Psoas muscle (tissue), 7 donors: ENCODE measurements at regions not wholly inside any gene's neighbourhood (a gene's known extent, or its start where the extent isn't known, plus 50 kb on each side); places are given as distances from the start of the nearest gene placed in this dataset.

ENCODE experiments used
- ATAC-seq, 4 donors: fragments of 200-7000 bp; cut with Tn5 transposase; one replicate each; pipeline ENCODE4 v1.9.1; 2020; ENCODE audit warnings: moderate library complexity in 3 of 4, mild to moderate bottlenecking in 2 of 4
- DNase-seq, 2 donors: peaks; one replicate each; pipeline ENCODE4 v3.0.0-alpha.2; 2020
- H3K27ac ChIP-seq: fragments of 200-600 bp; one replicate; pipeline ENCODE4 v1.8.0; 2022
- H3K27me3 ChIP-seq, 3 donors: fragments of 200-600 bp in 1 of 3; one replicate each; pipeline versions ENCODE4 v1.6.1 to v1.8.0; 2013 to 2022; ENCODE audit warnings: low read length in 2 of 3, mild to moderate bottlenecking in 2 of 3, moderate library complexity in 1 of 3; ENCODE audit not compliant: insufficient read depth in 3 of 3
- H3K36me3 ChIP-seq, 2 donors: fragments of 200-600 bp in 1 of 2; one replicate each; pipeline versions ENCODE4 v1.6.1 to v1.8.0; 2013 to 2022; ENCODE audit warnings: low read depth in 1 of 2, mild to moderate bottlenecking in 1 of 2, moderate library complexity in 1 of 2; ENCODE audit not compliant: insufficient read depth in 1 of 2
- H3K4me1 ChIP-seq: fragments of 200-600 bp; one replicate; pipeline ENCODE4 v1.8.0; 2022
- H3K4me3 ChIP-seq: fragments of 200-600 bp; one replicate; pipeline ENCODE4 v1.8.0; 2022; ENCODE audit warnings: mild to moderate bottlenecking
- H3K9me3 ChIP-seq: fragments of 200-600 bp; one replicate; pipeline ENCODE4 v1.8.0; 2022
- CTCF ChIP-seq: fragments of 200-600 bp; IDR thresholded peaks from one replicate; pipeline ENCODE4 v1.8.0; 2022; ENCODE audit warnings: antibody characterized with exemption
- WGBS, 3 donors: extraction: QIAGEN DNeasy Blood & Tissue Kit; methylation state at CpG; one replicate each; pipeline versions ENCODE4 v1.1.6 to v1.1.7; 2013; 5-methylcytosine and 5-hydroxymethylcytosine counted together
- intact Hi-C, 2 donors: fragments of 100-400 bp; cut with DNase I; formaldehyde crosslinking; loops; one replicate each; pipeline versions ENCODE4 v1.11.0 to v1.14.2; 2022
- donor health status: healthy with polysubstance abuse.
- donor health status: DM: no; HTN: no; CAD: no; lungs with moderate emphysema.
- donor health status: Bipolar disorder and iron deficiency.
- donor health status: healthy.
- donor health status: DM: yes; HTN: yes; CAD: no.
- donor health status: DM: no; HTN: no; CAD: no.
- donor health status: DM: yes; HTN: yes; CAD: no.

- ATAC-seq = no peak
- intact Hi-C loops = no loop called here
- Histone ChIP-seq H3K9me3 (peaks cover 4% of the 10 kb centered on the region), H3K36me3 (no peaks in the 10 kb centered on the region), H3K27me3 (no peaks in the 10 kb centered on the region), H3K4me1 (no peaks in the 10 kb centered on the region), H3K27ac (no peak overlapping the region), H3K4me3 (no peak overlapping the region)
- 79 to 81% (median 79%) methylated on average over 8 of the region's 8 CpGs for WGBS, 3 donors
- TF ChIP-seq CTCF = no peak
- DNase-seq = no peak
Observed at GRCh38 chr2:34979148-34979547, 1376.4 kb upstream of the CRIM1 start.

GRCh38 chr2:34961822-34962221 lies 1362.7 kb upstream of the FAM98A start:
- DNase-seq = no peak
- ATAC-seq = no peak
- Histone ChIP-seq H3K36me3 (no peaks in the 10 kb centered on the region), H3K4me3 (no peak overlapping the region), H3K4me1 (no peaks in the 10 kb centered on the region), H3K27me3 (no peaks in the 10 kb centered on the region), H3K27ac (no peak overlapping the region), H3K9me3 (no peaks in the 10 kb centered on the region)
- WGBS, 3 donors = 93 to 96% (median 94%) methylated on average over 3 of the region's 3 CpGs
- intact Hi-C loops = no loop called here
- no peak for TF ChIP-seq CTCF

- intact Hi-C loops = no loop called here
- no peak for TF ChIP-seq CTCF
- no peak for ATAC-seq
- Histone ChIP-seq H3K27ac (no peak overlapping the region), H3K9me3 (no peaks in the 10 kb centered on the region), H3K36me3 (no peaks in the 10 kb centered on the region), H3K4me3 (no peak overlapping the region), H3K4me1 (no peaks in the 10 kb centered on the region), H3K27me3 (no peaks in the 10 kb centered on the region)
- no peak for DNase-seq
Observed at GRCh38 chr2:34954758-34955157, 1355.7 kb upstream of the FAM98A start.

- H3K36me3 ChIP-seq = no peaks in the 10 kb centered on the region
- intact Hi-C loops = no loop called here
- no peak overlapping the region for H3K27ac ChIP-seq
- WGBS, 3 donors = 77 to 88% (median 77%) methylated on average over 6 of the region's 6 CpGs
- no peaks in the 10 kb centered on the region for H3K27me3 ChIP-seq
- H3K4me1 ChIP-seq = no peaks in the 10 kb centered on the region
- ATAC-seq (no peak), DNase-seq (no peak)
- H3K9me3 ChIP-seq = peaks cover 10% of the 10 kb centered on the region
- no peak overlapping the region for H3K4me3 ChIP-seq
- no peak for TF ChIP-seq CTCF
Observed at GRCh38 chr2:34950797-34951196, 1351.7 kb upstream of the FAM98A start.

GRCh38 chr2:34949316-34949715 lies 1350.2 kb upstream of the FAM98A start:
- WGBS, 3 donors = 32 to 43% (median 41%) methylated on average over 1 of the region's 1 CpG
- DNase-seq (no peak), ATAC-seq (no peak)
- Histone ChIP-seq H3K4me1 (no peaks in the 10 kb centered on the region), H3K27ac (no peak overlapping the region), H3K4me3 (no peak overlapping the region), H3K36me3 (no peaks in the 10 kb centered on the region), H3K27me3 (no peaks in the 10 kb centered on the region), H3K9me3 (peaks cover 10% of the 10 kb centered on the region)
- TF ChIP-seq CTCF = no peak
- intact Hi-C loops = no loop called here
